ENCODE measurements at regions not wholly inside any gene's neighbourhood (a gene's known extent, or its start where the extent isn't known, plus 50 kb on each side); places are given as distances from the start of the nearest gene placed in this dataset.

DNA sequence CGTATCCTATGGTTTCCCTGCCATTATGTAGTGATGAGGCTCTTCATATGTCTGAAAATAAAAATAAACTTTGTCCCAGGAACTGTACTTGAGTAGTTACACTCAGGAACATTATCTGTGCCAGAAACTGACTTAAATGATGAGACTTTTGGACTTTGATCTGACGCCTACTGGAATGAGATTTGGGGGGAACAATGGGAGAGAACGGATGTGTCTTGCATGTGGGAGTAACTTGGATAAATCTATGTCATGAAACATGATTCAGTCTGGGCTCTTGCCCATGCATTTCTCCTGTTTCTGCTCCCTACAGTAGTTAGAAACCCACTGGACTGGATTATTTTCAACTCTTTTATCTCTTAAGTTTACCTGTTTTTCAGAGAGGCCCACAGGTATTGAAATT lies 2351.4 kb downstream of the PCDH7 start:
- TF ChIP-seq, protein P1, sequence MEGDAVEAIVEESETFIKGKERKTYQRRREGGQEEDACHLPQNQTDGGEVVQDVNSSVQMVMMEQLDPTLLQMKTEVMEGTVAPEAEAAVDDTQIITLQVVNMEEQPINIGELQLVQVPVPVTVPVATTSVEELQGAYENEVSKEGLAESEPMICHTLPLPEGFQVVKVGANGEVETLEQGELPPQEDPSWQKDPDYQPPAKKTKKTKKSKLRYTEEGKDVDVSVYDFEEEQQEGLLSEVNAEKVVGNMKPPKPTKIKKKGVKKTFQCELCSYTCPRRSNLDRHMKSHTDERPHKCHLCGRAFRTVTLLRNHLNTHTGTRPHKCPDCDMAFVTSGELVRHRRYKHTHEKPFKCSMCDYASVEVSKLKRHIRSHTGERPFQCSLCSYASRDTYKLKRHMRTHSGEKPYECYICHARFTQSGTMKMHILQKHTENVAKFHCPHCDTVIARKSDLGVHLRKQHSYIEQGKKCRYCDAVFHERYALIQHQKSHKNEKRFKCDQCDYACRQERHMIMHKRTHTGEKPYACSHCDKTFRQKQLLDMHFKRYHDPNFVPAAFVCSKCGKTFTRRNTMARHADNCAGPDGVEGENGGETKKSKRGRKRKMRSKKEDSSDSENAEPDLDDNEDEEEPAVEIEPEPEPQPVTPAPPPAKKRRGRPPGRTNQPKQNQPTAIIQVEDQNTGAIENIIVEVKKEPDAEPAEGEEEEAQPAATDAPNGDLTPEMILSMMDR (IDR thresholded peaks at IDR 0.05; ENCODE audit: low read depth, low read length) = no peak
- DNase-seq (ENCODE audit: extremely low read depth, low read depth) = no peak

DNA sequence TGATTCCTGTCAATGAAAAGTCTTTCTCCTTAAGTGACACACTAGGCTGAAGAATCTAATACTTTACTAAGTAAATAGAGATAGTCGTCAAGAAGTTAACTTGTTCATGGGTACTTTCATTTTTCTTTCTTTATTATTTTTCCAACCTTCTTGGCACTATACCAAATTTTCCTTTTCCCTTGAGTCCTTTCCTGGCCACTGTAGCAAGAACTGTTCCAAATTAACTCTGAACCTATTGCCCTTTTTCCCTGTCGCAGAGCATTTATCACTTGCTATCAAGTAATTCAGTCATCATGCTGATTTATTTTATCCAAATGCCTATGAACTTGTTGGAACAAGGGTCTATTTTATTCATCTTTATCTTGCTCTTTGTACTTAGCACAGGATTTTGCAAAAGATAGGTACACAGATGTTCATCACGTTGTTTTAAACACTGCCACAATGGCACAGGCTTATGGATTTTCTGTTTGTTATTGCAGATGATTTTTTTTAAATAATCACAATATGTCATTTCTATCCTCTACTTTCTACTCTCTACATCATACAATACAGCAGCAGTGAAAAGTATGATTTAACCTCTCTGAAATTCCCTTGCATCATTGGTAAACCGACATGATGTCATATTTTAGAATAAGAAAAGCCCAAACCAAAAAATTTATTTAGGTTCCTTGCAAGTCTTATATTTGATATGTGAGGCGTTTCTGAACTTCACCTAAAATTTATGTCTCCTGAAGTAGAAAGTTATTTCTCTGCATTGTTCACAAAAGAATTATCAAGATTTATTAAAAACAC lies 2352.3 kb downstream of the PCDH7 start:
- DNase-seq (ENCODE audit: extremely low read depth, low read depth) = no peak
- TF ChIP-seq, protein P1 (IDR thresholded peaks at IDR 0.05; ENCODE audit: low read depth, low read length) = no peak

DNA sequence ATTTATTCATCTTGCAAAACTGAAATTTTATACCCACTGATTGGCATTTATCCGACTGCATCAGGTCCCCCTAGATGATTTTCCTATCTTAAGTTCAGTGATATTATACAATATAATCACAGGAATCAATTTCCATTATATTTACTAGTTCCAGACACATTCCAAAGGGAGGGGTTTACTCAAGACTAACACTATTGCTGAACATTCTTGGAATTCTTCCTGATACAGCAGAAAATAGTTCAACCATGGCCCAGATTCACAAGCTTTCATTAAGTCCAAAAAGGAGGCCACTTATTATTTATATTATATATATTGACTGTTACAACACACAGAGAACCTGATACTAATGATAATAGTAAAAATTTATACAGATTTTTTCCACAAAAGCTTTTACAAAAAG lies 2353.6 kb downstream of the PCDH7 start:
- TF ChIP-seq, protein P1 (IDR thresholded peaks at IDR 0.05; ENCODE audit: low read depth, low read length) = no peak
- DNase-seq (ENCODE audit: extremely low read depth, low read depth) = no peak

DNA sequence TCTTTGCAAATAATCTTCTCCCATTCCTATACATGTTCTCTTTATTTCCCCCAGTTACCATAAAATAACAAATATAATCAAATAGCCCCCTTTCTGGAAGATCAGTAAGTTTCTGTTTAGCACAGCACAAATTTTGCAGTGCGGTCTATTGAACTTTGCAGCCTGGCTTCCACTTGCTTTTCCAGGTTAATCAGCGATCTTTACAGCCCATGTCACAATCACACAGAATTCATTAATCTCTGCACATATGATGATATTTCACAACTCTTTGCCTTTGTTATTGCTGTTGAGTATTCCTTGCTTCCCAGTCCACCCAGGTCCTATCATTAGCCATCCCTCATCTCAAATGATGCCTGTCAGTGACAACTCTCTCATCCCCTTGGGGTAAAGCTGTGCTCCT lies 2358.0 kb downstream of the PCDH7 start:
- TF ChIP-seq, protein P1 (IDR thresholded peaks at IDR 0.05; ENCODE audit: low read depth, low read length) = no peak
- DNase-seq (ENCODE audit: extremely low read depth, low read depth) = no peak

DNA sequence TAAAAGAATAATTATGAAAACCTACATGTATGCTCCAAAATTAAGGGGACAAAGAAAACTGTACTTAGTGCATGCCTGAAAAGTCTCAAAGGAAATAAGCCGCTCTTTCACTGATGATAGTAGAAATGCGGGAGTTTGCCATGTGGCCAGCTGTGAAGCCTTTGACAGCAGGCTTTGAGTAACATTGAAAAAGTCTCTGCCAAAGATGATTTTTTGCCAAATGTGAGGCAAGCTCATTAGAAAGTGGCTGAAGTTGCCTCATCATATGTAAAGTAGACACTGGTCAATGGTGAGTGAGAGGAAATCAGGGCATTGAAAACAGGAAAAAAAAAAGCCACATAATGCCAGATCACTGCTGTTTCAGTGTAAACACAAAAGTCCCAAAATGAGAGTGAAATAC lies 2360.1 kb downstream of the PCDH7 start:
- DNase-seq (ENCODE audit: extremely low read depth, low read depth) = no peak
- TF ChIP-seq, protein P1 (IDR thresholded peaks at IDR 0.05; ENCODE audit: low read depth, low read length) = no peak

DNA sequence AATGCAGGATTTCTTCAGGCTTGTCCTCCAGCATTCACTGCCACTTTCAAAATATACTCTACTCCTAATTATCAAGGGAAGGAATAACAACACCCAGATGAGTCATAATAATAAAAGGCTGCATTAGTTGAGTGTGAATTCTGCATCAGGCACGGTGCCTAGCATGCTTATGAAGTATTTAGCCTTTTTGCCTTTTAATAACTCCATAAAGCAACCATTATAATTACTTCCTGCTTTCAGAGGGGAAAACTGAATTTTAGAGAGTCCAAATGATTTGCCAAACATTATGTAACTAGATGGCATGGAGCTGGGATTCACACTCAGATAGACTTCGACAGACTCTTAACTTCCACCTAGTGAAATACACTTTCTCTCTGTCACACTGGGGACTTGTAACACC lies 2365.5 kb downstream of the PCDH7 start:
- DNase-seq (ENCODE audit: extremely low read depth, low read depth) = no peak
- TF ChIP-seq, protein P1 (IDR thresholded peaks at IDR 0.05; ENCODE audit: low read depth, low read length) = no peak

DNA sequence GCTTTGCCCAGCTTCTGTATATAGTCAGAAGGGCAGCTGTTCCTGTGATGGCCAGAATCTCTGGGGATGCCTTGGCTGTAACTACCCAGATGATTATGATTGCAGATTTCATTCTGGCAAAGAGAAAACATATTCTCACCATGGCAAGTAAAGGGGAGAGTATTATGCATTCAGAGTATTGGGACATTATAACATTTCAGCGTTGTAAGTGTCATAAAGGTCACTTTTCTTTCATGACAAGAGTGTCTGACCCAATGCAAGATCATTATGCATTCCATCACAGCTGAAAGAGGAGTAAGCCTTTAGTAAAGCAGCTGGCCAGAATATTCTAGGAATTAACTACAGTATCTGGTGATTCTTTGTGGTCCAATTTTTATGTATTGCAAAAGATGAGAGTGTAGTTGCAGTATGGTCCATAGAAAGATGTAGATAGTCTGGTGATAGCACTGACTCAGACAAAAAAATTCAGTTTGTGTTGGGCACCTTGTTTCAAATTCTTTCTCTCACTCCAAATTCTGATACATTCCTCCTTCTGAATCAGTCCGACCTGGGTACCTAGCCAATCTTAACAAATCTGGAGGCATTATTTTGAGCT lies 2366.3 kb downstream of the PCDH7 start:
- TF ChIP-seq, protein P1 (IDR thresholded peaks at IDR 0.05; ENCODE audit: low read depth, low read length) = no peak
- no peak for DNase-seq (ENCODE audit: extremely low read depth, low read depth)
